RWPE2 (cell line): ENCODE measurements at regions not wholly inside any gene's neighbourhood (a gene's known extent, or its start where the extent isn't known, plus 50 kb on each side); places are given as distances from the start of the nearest gene placed in this dataset.

Source experiments
- ATAC-seq: fragments of 200-7000 bp; cut with Tn5 transposase; 3 replicates; pipeline ENCODE4 v1.9.1; 2021; ENCODE audit warnings: low read depth
- DNase-seq: peaks from one replicate; pipeline ENCODE4 v3.0.0-alpha.2; 2020; ENCODE audit warnings: low spot score
- H3K27ac ChIP-seq: fragments of 450-650 bp; 2 replicates; pipeline ENCODE4 v1.5.1; 2017; ENCODE audit warnings: mild to moderate bottlenecking; ENCODE audit not compliant: poor library complexity, severe bottlenecking
- H3K27me3 ChIP-seq: fragments of 250-450 bp; sonication (Bioruptor Pico); 2 replicates; pipeline ENCODE4 v1.5.1; 2021; ENCODE audit warnings: mild to moderate bottlenecking, moderate library complexity; ENCODE audit not compliant: insufficient read depth, poor library complexity, severe bottlenecking
- H3K36me3 ChIP-seq: fragments of 250-450 bp; sonication (Bioruptor Pico); 2 replicates; pipeline ENCODE4 v1.5.1; 2020; ENCODE audit warnings: low read depth, mild to moderate bottlenecking, moderate library complexity
- H3K4me1 ChIP-seq: fragments of 250-450 bp; sonication (Bioruptor Pico); 2 replicates; pipeline ENCODE4 v1.5.1; 2021; ENCODE audit warnings: mild to moderate bottlenecking, moderate library complexity; ENCODE audit not compliant: insufficient read depth, poor library complexity, severe bottlenecking
- H3K4me3 ChIP-seq: fragments of 250-450 bp; sonication (Bioruptor Pico); 2 replicates; pipeline ENCODE4 v1.5.1; 2021; ENCODE audit warnings: mild to moderate bottlenecking, moderate library complexity; ENCODE audit not compliant: severe bottlenecking
- H3K9me3 ChIP-seq: fragments of 250-450 bp; sonication (Bioruptor Pico); 2 replicates; pipeline ENCODE4 v1.5.1; 2021; ENCODE audit warnings: mild to moderate bottlenecking, moderate library complexity; ENCODE audit not compliant: severe bottlenecking
- TF ChIP-seq, protein P1 (sequence below): fragments of 450-650 bp; IDR thresholded peaks from one replicate; pipeline ENCODE4 v1.5.1; 2017; ENCODE audit warnings: mild to moderate bottlenecking, moderate library complexity; ENCODE audit not compliant: poor library complexity, severe bottlenecking

DNA sequence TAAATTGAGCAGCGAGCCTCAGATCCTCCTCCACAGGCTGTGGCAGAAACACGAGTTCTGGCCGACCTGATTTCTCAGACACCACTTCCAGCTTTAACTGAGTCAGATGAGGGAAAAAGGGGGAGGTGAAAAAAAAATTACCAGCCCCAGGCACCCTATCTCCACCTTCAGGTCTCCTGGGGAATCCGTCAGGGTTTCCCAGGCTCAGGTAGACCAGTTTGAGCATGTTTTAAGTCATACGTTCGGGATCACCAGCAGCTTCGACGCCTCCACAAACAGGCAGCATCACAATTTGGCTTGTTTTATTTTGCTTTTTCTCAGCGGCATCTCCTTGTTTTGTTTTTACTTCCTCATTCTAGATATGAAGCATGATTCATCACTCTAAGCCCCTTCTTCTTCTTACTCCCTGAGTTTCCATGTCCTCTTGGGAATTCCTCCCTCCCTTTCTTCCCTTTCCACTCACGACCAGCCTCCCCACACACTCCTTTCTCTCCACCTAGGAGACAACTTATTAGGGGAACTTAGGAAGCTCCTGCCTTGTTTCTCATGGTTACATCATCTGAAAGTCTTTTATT lies 190.1 kb downstream of the ZNF621 start:
- H3K9me3 ChIP-seq = no peaks in the 10 kb centered on the region
- no peaks in the 10 kb centered on the region for H3K4me1 ChIP-seq
- ATAC-seq = no peak

GRCh38 chr3:40715551-40715950 lies 190.8 kb downstream of the ZNF621 start:
- TF ChIP-seq, protein P1, sequence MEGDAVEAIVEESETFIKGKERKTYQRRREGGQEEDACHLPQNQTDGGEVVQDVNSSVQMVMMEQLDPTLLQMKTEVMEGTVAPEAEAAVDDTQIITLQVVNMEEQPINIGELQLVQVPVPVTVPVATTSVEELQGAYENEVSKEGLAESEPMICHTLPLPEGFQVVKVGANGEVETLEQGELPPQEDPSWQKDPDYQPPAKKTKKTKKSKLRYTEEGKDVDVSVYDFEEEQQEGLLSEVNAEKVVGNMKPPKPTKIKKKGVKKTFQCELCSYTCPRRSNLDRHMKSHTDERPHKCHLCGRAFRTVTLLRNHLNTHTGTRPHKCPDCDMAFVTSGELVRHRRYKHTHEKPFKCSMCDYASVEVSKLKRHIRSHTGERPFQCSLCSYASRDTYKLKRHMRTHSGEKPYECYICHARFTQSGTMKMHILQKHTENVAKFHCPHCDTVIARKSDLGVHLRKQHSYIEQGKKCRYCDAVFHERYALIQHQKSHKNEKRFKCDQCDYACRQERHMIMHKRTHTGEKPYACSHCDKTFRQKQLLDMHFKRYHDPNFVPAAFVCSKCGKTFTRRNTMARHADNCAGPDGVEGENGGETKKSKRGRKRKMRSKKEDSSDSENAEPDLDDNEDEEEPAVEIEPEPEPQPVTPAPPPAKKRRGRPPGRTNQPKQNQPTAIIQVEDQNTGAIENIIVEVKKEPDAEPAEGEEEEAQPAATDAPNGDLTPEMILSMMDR = no peak
- H3K4me3 ChIP-seq = no peak overlapping the region
- no peaks in the 10 kb centered on the region for H3K36me3 ChIP-seq
- ATAC-seq (no peak), DNase-seq (no peak)
- H3K9me3 ChIP-seq = no peaks in the 10 kb centered on the region
- H3K4me1 ChIP-seq = no peaks in the 10 kb centered on the region
- no peak overlapping the region for H3K27ac ChIP-seq
- H3K27me3 ChIP-seq = no peaks in the 10 kb centered on the region

More for the DNA sequence above, 190.1 kb downstream of the ZNF621 start:
- TF ChIP-seq, protein P1 = no peak
- Histone ChIP-seq H3K4me3 (no peak overlapping the region), H3K27ac (no peak overlapping the region), H3K27me3 (no peaks in the 10 kb centered on the region), H3K36me3 (no peaks in the 10 kb centered on the region)
- no peak for DNase-seq

DNA sequence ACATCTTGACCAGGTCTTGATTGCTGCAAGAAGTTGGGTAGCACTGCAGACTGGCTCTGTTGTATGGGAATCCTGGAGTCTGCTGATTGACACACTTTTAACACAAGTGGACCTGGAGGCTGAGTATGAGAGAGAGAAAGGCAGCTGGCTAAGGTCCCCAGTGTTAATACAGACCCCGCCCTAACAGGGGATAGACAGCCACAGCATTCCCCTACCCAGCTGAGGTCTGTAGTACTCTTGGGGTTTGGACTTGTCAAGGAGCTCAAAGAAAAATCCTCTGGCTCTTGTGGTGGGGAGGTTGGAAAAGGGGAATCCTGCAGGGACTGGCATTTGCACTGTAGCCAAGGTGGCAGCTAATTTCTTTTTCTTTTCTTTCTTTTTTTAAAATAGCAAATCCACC lies 192.7 kb downstream of the ZNF621 start:
- no peaks in the 10 kb centered on the region for H3K27me3 ChIP-seq
- H3K27ac ChIP-seq = no peak overlapping the region
- no peaks in the 10 kb centered on the region for H3K36me3 ChIP-seq
- H3K4me3 ChIP-seq = no peak overlapping the region
- ATAC-seq (no peak), DNase-seq (no peak)
- no peaks in the 10 kb centered on the region for H3K9me3 ChIP-seq
- H3K4me1 ChIP-seq = no peaks in the 10 kb centered on the region
- TF ChIP-seq, protein P1 = no peak

DNA sequence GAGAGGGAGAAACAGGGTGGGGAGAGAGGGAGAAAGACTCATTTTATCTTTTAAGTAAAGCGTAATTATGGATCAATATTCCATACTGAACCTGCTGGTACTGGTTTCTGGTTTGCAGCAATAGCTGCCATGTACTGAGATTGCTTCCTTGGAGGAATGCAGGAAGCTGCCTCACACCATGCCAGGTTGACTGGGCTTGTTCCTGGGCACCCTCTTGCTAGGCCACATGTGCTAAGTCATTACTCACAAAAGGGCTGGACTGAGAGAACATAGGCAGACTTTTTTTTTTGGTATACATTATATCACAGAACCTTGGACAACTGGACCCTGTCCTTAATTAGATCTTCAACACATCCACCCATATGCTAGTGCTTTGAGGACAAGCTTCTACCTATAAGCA lies 193.4 kb downstream of the ZNF621 start:
- ATAC-seq = peak; percentile 66
- Histone ChIP-seq H3K4me3 (no peak overlapping the region), H3K36me3 (no peaks in the 10 kb centered on the region), H3K4me1 (no peaks in the 10 kb centered on the region), H3K9me3 (no peaks in the 10 kb centered on the region), H3K27ac (no peak overlapping the region), H3K27me3 (no peaks in the 10 kb centered on the region)
- no peak for DNase-seq
- TF ChIP-seq, protein P1 = no peak

DNA sequence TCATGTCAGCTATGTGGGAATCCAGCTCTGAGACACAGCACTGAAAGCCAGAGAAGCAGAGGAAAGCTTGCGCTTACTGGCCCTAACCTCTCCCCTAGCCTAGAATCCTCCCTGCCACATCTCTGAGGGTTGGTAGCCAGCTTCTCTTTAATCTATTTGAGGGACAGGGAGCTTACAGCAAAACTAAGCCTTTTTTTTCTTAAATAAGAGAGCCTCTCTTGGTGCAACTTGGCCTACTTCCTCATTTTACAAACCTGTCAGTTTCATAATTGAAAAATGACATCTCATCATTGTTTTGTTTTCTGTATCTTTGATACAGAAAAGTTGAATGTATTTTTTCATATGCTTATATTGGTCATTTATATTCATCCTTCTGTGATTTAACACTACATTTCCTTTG lies 193.9 kb downstream of the ZNF621 start:
- ATAC-seq (no peak), DNase-seq (no peak)
- TF ChIP-seq, protein P1 = no peak
- Histone ChIP-seq H3K4me1 (no peaks in the 10 kb centered on the region), H3K4me3 (no peak overlapping the region), H3K27me3 (no peaks in the 10 kb centered on the region), H3K36me3 (no peaks in the 10 kb centered on the region), H3K9me3 (no peaks in the 10 kb centered on the region), H3K27ac (no peak overlapping the region)
